ENCODE measurements at regions not wholly inside any gene's neighbourhood (a gene's known extent, or its start where the extent isn't known, plus 50 kb on each side); places are given as distances from the start of the nearest gene placed in this dataset.

GRCh38 chr1:189609167-189609566 lies 868.5 kb downstream of the BRINP3 start (continued):
- no peak for TF ChIP-seq REST (IDR thresholded peaks at IDR 0.05; ENCODE audit: unreplicated experiment)
- no peak for TF ChIP-seq ZNF114 (CRISPR knock-in tag; IDR thresholded peaks at IDR 0.05)
- TF ChIP-seq, protein P1, sequence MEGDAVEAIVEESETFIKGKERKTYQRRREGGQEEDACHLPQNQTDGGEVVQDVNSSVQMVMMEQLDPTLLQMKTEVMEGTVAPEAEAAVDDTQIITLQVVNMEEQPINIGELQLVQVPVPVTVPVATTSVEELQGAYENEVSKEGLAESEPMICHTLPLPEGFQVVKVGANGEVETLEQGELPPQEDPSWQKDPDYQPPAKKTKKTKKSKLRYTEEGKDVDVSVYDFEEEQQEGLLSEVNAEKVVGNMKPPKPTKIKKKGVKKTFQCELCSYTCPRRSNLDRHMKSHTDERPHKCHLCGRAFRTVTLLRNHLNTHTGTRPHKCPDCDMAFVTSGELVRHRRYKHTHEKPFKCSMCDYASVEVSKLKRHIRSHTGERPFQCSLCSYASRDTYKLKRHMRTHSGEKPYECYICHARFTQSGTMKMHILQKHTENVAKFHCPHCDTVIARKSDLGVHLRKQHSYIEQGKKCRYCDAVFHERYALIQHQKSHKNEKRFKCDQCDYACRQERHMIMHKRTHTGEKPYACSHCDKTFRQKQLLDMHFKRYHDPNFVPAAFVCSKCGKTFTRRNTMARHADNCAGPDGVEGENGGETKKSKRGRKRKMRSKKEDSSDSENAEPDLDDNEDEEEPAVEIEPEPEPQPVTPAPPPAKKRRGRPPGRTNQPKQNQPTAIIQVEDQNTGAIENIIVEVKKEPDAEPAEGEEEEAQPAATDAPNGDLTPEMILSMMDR (conservative IDR thresholded peaks at IDR 0.05; ENCODE audit: low read depth in 2 of 2), result no peak
- TF ChIP-seq, protein P2, sequence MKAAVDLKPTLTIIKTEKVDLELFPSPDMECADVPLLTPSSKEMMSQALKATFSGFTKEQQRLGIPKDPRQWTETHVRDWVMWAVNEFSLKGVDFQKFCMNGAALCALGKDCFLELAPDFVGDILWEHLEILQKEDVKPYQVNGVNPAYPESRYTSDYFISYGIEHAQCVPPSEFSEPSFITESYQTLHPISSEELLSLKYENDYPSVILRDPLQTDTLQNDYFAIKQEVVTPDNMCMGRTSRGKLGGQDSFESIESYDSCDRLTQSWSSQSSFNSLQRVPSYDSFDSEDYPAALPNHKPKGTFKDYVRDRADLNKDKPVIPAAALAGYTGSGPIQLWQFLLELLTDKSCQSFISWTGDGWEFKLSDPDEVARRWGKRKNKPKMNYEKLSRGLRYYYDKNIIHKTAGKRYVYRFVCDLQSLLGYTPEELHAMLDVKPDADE (IDR thresholded peaks at IDR 0.05), result no peak
- no peak for TF ChIP-seq STAT1 (IDR thresholded peaks at IDR 0.05; ENCODE audit: unreplicated experiment)

GRCh38 chr1:189616893-189617292 lies 860.8 kb downstream of the BRINP3 start:
- Histone ChIP-seq H4K20me1 (replicated peaks; ENCODE audit: insufficient read depth) (no peaks in the 10 kb centered on the region), H3K9me2 (ENCODE audit: insufficient read depth) (no peaks in the 10 kb centered on the region), H3K4me3 (no peak overlapping the region), H3K4me2 (no peak overlapping the region), H3K36me3 (ENCODE audit: insufficient read depth) (no peaks in the 10 kb centered on the region), H3K4me1 (ENCODE audit: insufficient read depth) (no peaks in the 10 kb centered on the region), H3F3A (replicated peaks; ENCODE audit: low read depth) (no peaks in the 10 kb centered on the region), H3K27me3 (ENCODE audit: insufficient read depth) (no peaks in the 10 kb centered on the region), H2AFZ (no peak overlapping the region), H3K27ac (ENCODE audit: low read depth) (no peak overlapping the region), H3K79me2 (replicated peaks; ENCODE audit: insufficient read depth) (no peaks in the 10 kb centered on the region)
- Mint-ChIP-seq H3K27me3 (ENCODE audit: insufficient read depth, low read depth, poor library complexity) (no peaks in the 10 kb centered on the region), H3K27ac (no peak overlapping the region), H3K4me1 (no peaks in the 10 kb centered on the region), H3K4me3 (no peak overlapping the region), H3K9me3 (peaks cover 2% of the 10 kb centered on the region; the same call in 1 of the 3 replicates), H3K36me3 (ENCODE audit: low read depth) (no peaks in the 10 kb centered on the region)
- no peak for ATAC-seq
- DNase-seq (ENCODE audit: low spot score), result no peak
- TF ChIP-seq, protein P2 (IDR thresholded peaks at IDR 0.05), result no peak
- TF ChIP-seq EZH2phosphoT487 (IDR thresholded peaks at IDR 0.05; ENCODE audit: unreplicated experiment) (no peak), NANOG (IDR thresholded peaks at IDR 0.05; ENCODE audit: borderline replicate concordance) (no peak), JUNB (IDR thresholded peaks at IDR 0.05; ENCODE audit: unreplicated experiment) (no peak), POLR2AphosphoS5 (IDR thresholded peaks at IDR 0.05; ENCODE audit: low read depth) (no peak), EZH2 (IDR thresholded peaks at IDR 0.05; ENCODE audit: low read depth, unreplicated experiment) (no peak), STAT1 (IDR thresholded peaks at IDR 0.05; ENCODE audit: unreplicated experiment) (no peak), ZNF331 (CRISPR knock-in tag; IDR thresholded peaks at IDR 0.05; ENCODE audit: low read depth) (no peak), ZNF114 (CRISPR knock-in tag; IDR thresholded peaks at IDR 0.05) (no peak)
- TF ChIP-seq, protein P1 (conservative IDR thresholded peaks at IDR 0.05; ENCODE audit: low read depth in 2 of 2), result no peak

All from GM23338 (cell line).